NCI-H345 treated with DMSO at 0.1 percent for 48 hours (cell line): ENCODE measurements at regions not wholly inside any gene's neighbourhood (a gene's known extent, or its start where the extent isn't known, plus 50 kb on each side); places are given as distances from the start of the nearest gene placed in this dataset.
"Not testable (repeated sequence)": the region's sequence is repeated elsewhere in the genome, so short reads cannot be mapped to it uniquely, and the experiment has no call there.

ENCODE experiments used
- DNase-seq: peaks from one replicate; lab custom pipeline; 2025; ENCODE audit not compliant: unreplicated experiment; lab: John Stamatoyannopoulos, UW

GRCh38 chr13:59367904-59368303, 795.8 kb downstream of the DIAPH3 start:
- no peak for DNase-seq

- DNase-seq, result no peak
These were observed 795.0 kb downstream of the DIAPH3 start for GRCh38 chr13:59368693-59369092.

- DNase-seq, result no peak
These were observed 792.5 kb downstream of the DIAPH3 start for GRCh38 chr13:59371229-59371628.

GRCh38 chr13:59373341-59373740, 790.4 kb downstream of the DIAPH3 start:
- DNase-seq, result no peak

- DNase-seq, result no peak
These were observed 789.0 kb downstream of the DIAPH3 start for GRCh38 chr13:59374691-59375090.

- no peak for DNase-seq
These were observed 779.6 kb downstream of the DIAPH3 start for GRCh38 chr13:59384154-59384553.

- peak; percentile 15 for DNase-seq
These were observed 772.0 kb downstream of the DIAPH3 start for GRCh38 chr13:59391696-59392095.

GRCh38 chr13:59392328-59392727, 771.4 kb downstream of the DIAPH3 start:
- no peak for DNase-seq

GRCh38 chr13:59394496-59394895, 769.2 kb downstream of the DIAPH3 start:
- DNase-seq, result no peak

GRCh38 chr13:59398127-59398526, 765.6 kb downstream of the DIAPH3 start:
- no peak for DNase-seq

- no peak for DNase-seq
These were observed 765.1 kb downstream of the DIAPH3 start for GRCh38 chr13:59398661-59399060.

GRCh38 chr13:59399513-59399912, 764.2 kb downstream of the DIAPH3 start:
- no peak for DNase-seq

GRCh38 chr13:59404331-59404730, 759.4 kb downstream of the DIAPH3 start:
- DNase-seq, result no peak

- not testable (repeated sequence) for DNase-seq
These were observed 756.5 kb downstream of the DIAPH3 start for GRCh38 chr13:59407251-59407650.

GRCh38 chr13:59408738-59409137, 755.0 kb downstream of the DIAPH3 start:
- DNase-seq, result no peak

- DNase-seq, result no peak
These were observed 754.5 kb downstream of the DIAPH3 start for GRCh38 chr13:59409211-59409610.

GRCh38 chr13:59409634-59410200, 754.0 kb downstream of the DIAPH3 start:
- DNase-seq, result no peak

GRCh38 chr13:59413126-59413525, 750.6 kb downstream of the DIAPH3 start:
- no peak for DNase-seq

GRCh38 chr13:59414006-59414405, 749.7 kb downstream of the DIAPH3 start:
- no peak for DNase-seq

GRCh38 chr13:59415498-59415897, 748.2 kb downstream of the DIAPH3 start:
- no peak for DNase-seq

- DNase-seq, result no peak
These were observed 747.2 kb downstream of the DIAPH3 start for GRCh38 chr13:59416561-59416960.

GRCh38 chr13:59422646-59423045, 741.1 kb downstream of the DIAPH3 start:
- DNase-seq, result no peak

- no peak for DNase-seq
These were observed 739.9 kb downstream of the DIAPH3 start for GRCh38 chr13:59423708-59424340.
